GM23338 (cell line): ENCODE measurements at regions not wholly inside any gene's neighbourhood (a gene's known extent, or its start where the extent isn't known, plus 50 kb on each side); places are given as distances from the start of the nearest gene placed in this dataset.

Experiments
- CREB1 ChIP-seq: fragments of 250-450 bp; sonication (Bioruptor Pico); IDR thresholded peaks from 2 replicates; pipeline ENCODE4 v1.5.0; 2020; ENCODE audit warnings: low read depth, mild to moderate bottlenecking, moderate library complexity
- CTCF ChIP-seq, 2 experiments: fragments of 200-600 bp in 1 of 2; sonication (generic) in 1 of 2; conservative IDR thresholded peaks; 2 replicates each; pipeline versions ENCODE4 v1.5.1 to v1.6.1; 2016 to 2017; ENCODE audit warnings: antibody characterized with exemption in 2 of 2, low read depth in 2 of 2, mild to moderate bottlenecking in 2 of 2, moderate library complexity in 1 of 2
- EZH2 ChIP-seq: fragments of 200-600 bp; sonication (generic); IDR thresholded peaks from one replicate; pipeline ENCODE4 v1.8.0; 2017; ENCODE audit warnings: antibody characterized with exemption, mild to moderate bottlenecking, low read depth; ENCODE audit not compliant: unreplicated experiment
- EZH2phosphoT487 ChIP-seq: fragments of 200-600 bp; sonication (generic); IDR thresholded peaks from one replicate; pipeline ENCODE4 v1.8.1; 2018; ENCODE audit warnings: antibody characterized with exemption; ENCODE audit not compliant: unreplicated experiment
- JUNB ChIP-seq: IDR thresholded peaks from one replicate; pipeline ENCODE4 v1.6.1; 2016; ENCODE audit warnings: antibody characterized with exemption; ENCODE audit not compliant: unreplicated experiment
- POLR2AphosphoS5 ChIP-seq: IDR thresholded peaks from 2 replicates; pipeline ENCODE4 v1.6.1; 2016; ENCODE audit warnings: antibody characterized with exemption, low read depth
- REST ChIP-seq: IDR thresholded peaks from one replicate; pipeline ENCODE4 v1.6.1; 2018; ENCODE audit warnings: antibody characterized with exemption; ENCODE audit not compliant: unreplicated experiment
- STAT1 ChIP-seq: IDR thresholded peaks from one replicate; pipeline ENCODE4 v1.6.1; 2016; ENCODE audit warnings: antibody characterized with exemption; ENCODE audit not compliant: unreplicated experiment
- ZNF114 ChIP-seq: fragments of 250-450 bp; sonication (Bioruptor Pico); IDR thresholded peaks from 2 replicates; pipeline ENCODE4 v1.5.0; 2020; ENCODE audit warnings: mild to moderate bottlenecking, moderate library complexity
- ZNF331 ChIP-seq: fragments of 250-450 bp; sonication (Bioruptor Pico); IDR thresholded peaks from 2 replicates; pipeline ENCODE4 v1.5.0; 2020; ENCODE audit warnings: low read depth, mild to moderate bottlenecking, moderate library complexity
- TF ChIP-seq, protein P1 (sequence below): IDR thresholded peaks from 2 replicates; pipeline ENCODE4 v1.6.1; 2016; ENCODE audit warnings: antibody characterized with exemption

- TF ChIP-seq CTCF (conservative IDR thresholded peaks at IDR 0.05; ENCODE audit: low read depth in 2 of 2) (no peak), EZH2phosphoT487 (no peak), CREB1 (no peak), POLR2AphosphoS5 (no peak), REST (no peak), STAT1 (no peak), EZH2 (no peak), ZNF331 (CRISPR knock-in tag) (no peak), ZNF114 (no peak), JUNB (no peak)
- TF ChIP-seq, protein P1, sequence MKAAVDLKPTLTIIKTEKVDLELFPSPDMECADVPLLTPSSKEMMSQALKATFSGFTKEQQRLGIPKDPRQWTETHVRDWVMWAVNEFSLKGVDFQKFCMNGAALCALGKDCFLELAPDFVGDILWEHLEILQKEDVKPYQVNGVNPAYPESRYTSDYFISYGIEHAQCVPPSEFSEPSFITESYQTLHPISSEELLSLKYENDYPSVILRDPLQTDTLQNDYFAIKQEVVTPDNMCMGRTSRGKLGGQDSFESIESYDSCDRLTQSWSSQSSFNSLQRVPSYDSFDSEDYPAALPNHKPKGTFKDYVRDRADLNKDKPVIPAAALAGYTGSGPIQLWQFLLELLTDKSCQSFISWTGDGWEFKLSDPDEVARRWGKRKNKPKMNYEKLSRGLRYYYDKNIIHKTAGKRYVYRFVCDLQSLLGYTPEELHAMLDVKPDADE = no peak
Observed at GRCh38 chr5:61262080-61262479, 70.0 kb upstream of the ZSWIM6 start.
